ENCODE measurements at regions not wholly inside any gene's neighbourhood (a gene's known extent, or its start where the extent isn't known, plus 50 kb on each side); places are given as distances from the start of the nearest gene placed in this dataset.
"Not testable (repeated sequence)": the region's sequence is repeated elsewhere in the genome, so short reads cannot be mapped to it uniquely, and the experiment has no call there.

DNA sequence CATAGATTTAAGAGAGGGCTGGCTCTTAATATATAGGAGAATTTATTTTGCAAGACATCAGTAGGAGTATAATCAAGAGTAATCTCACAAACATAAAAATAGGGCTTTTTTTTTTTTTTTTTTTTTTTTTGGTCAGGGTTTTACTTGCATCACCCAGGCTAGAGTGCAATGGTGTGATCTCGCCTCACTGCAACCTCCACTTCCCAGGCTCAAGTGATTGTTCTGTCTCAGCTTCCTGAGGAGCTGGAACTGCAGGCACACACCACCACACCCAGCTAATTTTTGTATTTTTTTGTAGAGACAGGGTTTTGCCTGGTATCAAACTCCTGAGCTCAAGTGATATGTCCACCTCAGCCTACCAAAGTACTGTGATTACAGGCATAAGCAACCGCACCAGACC is 535.3 kb downstream of the CCSER2 start:
- DNase-seq (ENCODE audit: insufficient read length, low spot score) (no peak), FAIRE-seq (no peak)
- TF ChIP-seq, protein P1, sequence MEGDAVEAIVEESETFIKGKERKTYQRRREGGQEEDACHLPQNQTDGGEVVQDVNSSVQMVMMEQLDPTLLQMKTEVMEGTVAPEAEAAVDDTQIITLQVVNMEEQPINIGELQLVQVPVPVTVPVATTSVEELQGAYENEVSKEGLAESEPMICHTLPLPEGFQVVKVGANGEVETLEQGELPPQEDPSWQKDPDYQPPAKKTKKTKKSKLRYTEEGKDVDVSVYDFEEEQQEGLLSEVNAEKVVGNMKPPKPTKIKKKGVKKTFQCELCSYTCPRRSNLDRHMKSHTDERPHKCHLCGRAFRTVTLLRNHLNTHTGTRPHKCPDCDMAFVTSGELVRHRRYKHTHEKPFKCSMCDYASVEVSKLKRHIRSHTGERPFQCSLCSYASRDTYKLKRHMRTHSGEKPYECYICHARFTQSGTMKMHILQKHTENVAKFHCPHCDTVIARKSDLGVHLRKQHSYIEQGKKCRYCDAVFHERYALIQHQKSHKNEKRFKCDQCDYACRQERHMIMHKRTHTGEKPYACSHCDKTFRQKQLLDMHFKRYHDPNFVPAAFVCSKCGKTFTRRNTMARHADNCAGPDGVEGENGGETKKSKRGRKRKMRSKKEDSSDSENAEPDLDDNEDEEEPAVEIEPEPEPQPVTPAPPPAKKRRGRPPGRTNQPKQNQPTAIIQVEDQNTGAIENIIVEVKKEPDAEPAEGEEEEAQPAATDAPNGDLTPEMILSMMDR (IDR thresholded peaks at IDR 0.05; ENCODE audit: insufficient read depth, missing control alignments) = no peak

DNA sequence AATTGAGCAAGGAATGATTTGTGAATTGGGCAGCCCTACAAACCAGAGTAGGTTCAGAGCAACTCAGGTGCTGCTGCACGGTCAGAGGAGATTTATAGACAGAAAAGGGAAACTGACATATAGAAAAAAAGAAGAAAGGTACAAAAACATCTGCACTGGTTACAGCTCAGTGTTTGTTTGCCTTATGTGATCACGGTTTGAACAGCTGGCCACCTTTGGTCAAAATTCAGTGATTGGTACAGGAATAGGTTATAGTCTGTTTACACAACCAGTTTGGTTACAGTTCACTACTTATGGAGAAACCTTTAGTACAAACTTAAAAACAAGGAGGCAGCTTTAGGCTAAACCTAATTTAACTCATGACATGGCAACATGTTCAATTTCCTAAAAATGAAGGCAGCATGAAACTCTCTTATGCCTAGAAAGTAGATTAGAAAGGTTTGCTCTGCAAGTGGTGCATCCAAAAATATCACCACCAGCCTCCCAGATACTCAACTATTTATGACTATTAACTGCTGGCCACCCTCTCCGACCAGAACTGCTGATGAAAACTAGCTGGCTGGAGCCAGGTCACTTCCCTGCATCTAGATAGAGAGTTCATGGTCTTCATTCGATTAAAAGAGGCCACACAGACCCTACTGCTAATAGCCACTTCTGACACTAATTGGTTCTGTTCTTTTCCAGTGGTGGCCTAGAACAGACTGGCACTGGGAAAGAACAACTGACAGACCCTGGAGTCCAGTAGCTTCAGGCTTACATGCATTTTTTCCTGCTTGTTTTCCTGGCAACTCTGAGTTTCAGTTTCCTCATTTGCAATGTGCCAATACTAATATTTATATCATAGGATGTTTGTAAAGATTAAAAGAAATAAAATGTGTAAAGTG is 548.0 kb downstream of the CCSER2 start:
- TF ChIP-seq, protein P1 (IDR thresholded peaks at IDR 0.05; ENCODE audit: insufficient read depth, missing control alignments) = no peak
- no peak for DNase-seq (ENCODE audit: insufficient read length, low spot score)
- FAIRE-seq = no peak

DNA sequence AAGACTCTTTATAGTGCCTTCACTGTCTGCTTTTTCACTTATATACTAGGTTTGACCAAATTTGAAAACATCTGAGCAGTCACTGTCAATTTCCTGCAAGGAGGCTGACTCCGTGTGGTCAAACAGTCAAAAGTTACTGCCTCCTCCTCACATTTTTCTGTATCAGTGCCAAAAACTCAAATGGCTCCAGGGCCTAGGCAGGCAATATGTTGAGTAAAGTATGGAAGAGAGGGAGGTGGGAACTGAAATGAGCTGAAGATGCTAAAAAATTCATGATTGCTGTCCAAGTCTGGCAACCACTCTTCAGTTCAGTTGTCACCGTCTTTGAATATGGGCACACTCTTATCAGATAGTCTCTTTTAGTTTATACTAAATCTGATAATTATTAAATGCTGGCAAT is 551.6 kb downstream of the CCSER2 start:
- TF ChIP-seq, protein P1 (IDR thresholded peaks at IDR 0.05; ENCODE audit: insufficient read depth, missing control alignments) = no peak
- DNase-seq (ENCODE audit: insufficient read length, low spot score) (no peak), FAIRE-seq (no peak)

DNA sequence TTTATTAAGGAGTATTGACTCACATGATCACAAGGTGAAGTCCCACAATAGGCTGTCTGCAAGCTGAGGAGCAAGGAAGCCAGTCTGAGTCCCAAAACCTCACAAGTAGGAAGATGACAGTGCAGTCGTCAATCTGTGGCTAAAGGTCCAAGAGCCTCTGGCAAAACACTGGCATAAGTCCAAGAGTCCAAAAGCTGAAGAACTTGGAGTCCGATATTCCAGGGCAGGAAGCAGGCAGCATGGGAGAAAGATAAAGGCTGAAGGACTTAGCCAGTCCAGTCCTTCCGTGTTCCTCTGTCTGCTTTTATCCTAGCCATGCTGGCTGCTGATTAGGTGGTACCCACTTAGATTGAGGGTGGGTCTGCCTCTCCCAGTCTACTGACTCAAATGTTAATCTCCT is 553.3 kb downstream of the CCSER2 start:
- not testable (repeated sequence) for FAIRE-seq; DNase-seq (ENCODE audit: insufficient read length, low spot score)

DNA sequence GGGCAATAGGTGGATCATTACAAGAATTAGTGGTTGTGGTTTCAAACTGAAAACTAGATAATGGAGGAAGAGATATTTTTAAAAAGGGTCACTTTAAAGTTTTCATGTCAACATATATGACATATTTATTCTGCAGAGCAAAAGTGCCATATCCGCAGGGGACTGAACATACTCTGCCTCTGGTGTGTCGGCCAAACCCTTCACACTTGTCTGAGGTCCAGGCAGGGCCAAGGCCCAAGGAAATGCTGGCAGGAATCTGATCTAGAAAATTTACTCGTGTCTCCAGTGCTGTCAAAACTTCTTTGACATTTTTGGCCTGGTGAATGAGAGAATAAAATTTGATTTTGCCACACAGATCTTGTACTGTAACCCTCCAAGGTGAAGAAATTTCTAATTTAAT is 562.3 kb downstream of the CCSER2 start:
- TF ChIP-seq, protein P1 (IDR thresholded peaks at IDR 0.05; ENCODE audit: insufficient read depth, missing control alignments) = no peak
- DNase-seq (ENCODE audit: insufficient read length, low spot score) (no peak), FAIRE-seq (no peak)

DNA sequence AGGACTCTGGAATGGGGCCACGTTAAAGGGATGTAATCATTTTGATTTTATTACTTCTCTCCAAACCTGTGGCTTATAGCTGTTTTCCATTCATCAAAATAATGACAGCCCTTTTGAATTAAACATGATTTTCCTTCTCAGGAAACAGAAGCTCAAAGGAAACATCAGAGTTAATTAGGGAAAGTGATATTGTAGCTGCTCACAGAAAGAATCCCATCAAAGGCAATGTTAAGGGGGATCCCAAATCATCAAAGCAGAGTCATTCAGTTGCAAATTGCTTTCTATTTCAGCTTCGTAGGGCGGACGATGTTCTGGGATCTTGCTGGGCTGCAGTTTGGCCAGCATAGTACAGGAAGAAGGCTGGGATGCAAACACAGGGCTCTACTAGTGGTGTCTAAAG is 563.2 kb downstream of the CCSER2 start:
- FAIRE-seq = no peak
- DNase-seq (ENCODE audit: insufficient read length, low spot score) = no peak
- TF ChIP-seq, protein P1 (IDR thresholded peaks at IDR 0.05; ENCODE audit: insufficient read depth, missing control alignments) = no peak

DNA sequence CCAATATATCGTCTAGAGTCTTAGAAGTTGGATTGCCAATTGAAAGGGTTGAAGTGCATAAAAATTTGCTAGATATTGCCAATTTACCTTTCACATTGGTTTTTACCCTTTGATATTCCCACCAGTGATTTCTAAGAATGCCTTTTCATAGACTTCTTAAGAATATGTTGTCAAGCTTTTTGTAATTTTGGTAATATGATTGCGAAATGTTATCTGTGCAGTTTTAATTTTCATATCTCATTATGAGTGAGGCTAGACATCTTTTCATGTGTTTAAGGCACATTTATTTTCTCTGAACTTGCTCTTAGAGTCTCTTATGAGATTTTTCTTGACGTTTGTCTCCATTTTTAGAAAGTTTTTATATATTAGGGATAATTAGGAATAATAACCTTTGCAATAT is 567.2 kb downstream of the CCSER2 start:
- FAIRE-seq (no peak), DNase-seq (ENCODE audit: insufficient read length, low spot score) (no peak)
- TF ChIP-seq, protein P1 (IDR thresholded peaks at IDR 0.05; ENCODE audit: insufficient read depth, missing control alignments) = no peak
